A172 (cell line): ENCODE measurements at regions not wholly inside any gene's neighbourhood (a gene's known extent, or its start where the extent isn't known, plus 50 kb on each side); places are given as distances from the start of the nearest gene placed in this dataset.

Experiments used
- DNase-seq: peaks from one replicate; pipeline ENCODE4 v3.0.0-alpha.2; 2015; ENCODE audit warnings: low spot score

- no peak for DNase-seq
Measured at GRCh38 chr17:69884846-69885245, 190.2 kb upstream of the KCNJ16 start.

- DNase-seq, result no peak
Measured at GRCh38 chr17:69898601-69899000, 176.4 kb upstream of the KCNJ16 start.

GRCh38 chr17:69900101-69900500 is 174.9 kb upstream of the KCNJ16 start:
- DNase-seq, result no peak

GRCh38 chr17:69900829-69901228 is 174.2 kb upstream of the KCNJ16 start:
- no peak for DNase-seq

- no peak for DNase-seq
Measured at GRCh38 chr17:69906306-69906705, 168.7 kb upstream of the KCNJ16 start.

GRCh38 chr17:69907132-69907847 is 167.7 kb upstream of the KCNJ16 start:
- DNase-seq, result no peak

GRCh38 chr17:69908626-69909368 is 166.2 kb upstream of the KCNJ16 start:
- DNase-seq, result no peak

GRCh38 chr17:69909389-69909788 is 165.6 kb upstream of the KCNJ16 start:
- DNase-seq, result no peak

GRCh38 chr17:69912805-69913204 is 162.2 kb upstream of the KCNJ16 start:
- DNase-seq, result no peak

- DNase-seq, result no peak
Measured at GRCh38 chr17:69913216-69913615, 161.8 kb upstream of the KCNJ16 start.

GRCh38 chr17:69913616-69914015 is 161.4 kb upstream of the KCNJ16 start:
- DNase-seq, result no peak

- DNase-seq, result no peak
Measured at GRCh38 chr17:69914520-69914919, 160.5 kb upstream of the KCNJ16 start.

GRCh38 chr17:69916761-69917160 is 158.3 kb upstream of the KCNJ16 start:
- DNase-seq, result no peak

GRCh38 chr17:69918164-69918563 is 156.9 kb upstream of the KCNJ16 start:
- DNase-seq, result no peak

GRCh38 chr17:69919789-69920188 is 155.2 kb upstream of the KCNJ16 start:
- DNase-seq, result no peak

- no peak for DNase-seq
Measured at GRCh38 chr17:69921046-69921445, 154.0 kb upstream of the KCNJ16 start.

- DNase-seq, result no peak
Measured at GRCh38 chr17:69928611-69929010, 146.4 kb upstream of the KCNJ16 start.

- DNase-seq, result no peak
Measured at GRCh38 chr17:69936996-69937395, 138.0 kb upstream of the KCNJ16 start.

GRCh38 chr17:69943058-69943457 is 132.0 kb upstream of the KCNJ16 start:
- DNase-seq, result no peak

- DNase-seq, result no peak
Measured at GRCh38 chr17:69944406-69944805, 130.6 kb upstream of the KCNJ16 start.

- DNase-seq, result no peak
Measured at GRCh38 chr17:69945698-69946185, 129.3 kb upstream of the KCNJ16 start.

- DNase-seq, result no peak
Measured at GRCh38 chr17:69947027-69947759, 127.8 kb upstream of the KCNJ16 start.

- no peak for DNase-seq
Measured at GRCh38 chr17:69948406-69948805, 126.6 kb upstream of the KCNJ16 start.
